MM.1S (cell line): ENCODE measurements at regions not wholly inside any gene's neighbourhood (a gene's known extent, or its start where the extent isn't known, plus 50 kb on each side); places are given as distances from the start of the nearest gene placed in this dataset.
"Not testable (repeated sequence)": the region's sequence is repeated elsewhere in the genome, so short reads cannot be mapped to it uniquely, and the experiment has no call there.

ENCODE experiments used
- DNase-seq: peaks from one replicate; pipeline ENCODE4 v3.0.0-alpha.2; 2015
- H2AFZ ChIP-seq: fragments of 300-600 bp; sonication (generic); 2 replicates; pipeline ENCODE4 v1.6.0; 2016; ENCODE audit warnings: antibody characterized with exemption, low read length
- H3F3A ChIP-seq: fragments of 300-600 bp; sonication (generic); 2 replicates; pipeline ENCODE4 v1.6.1; 2016; ENCODE audit warnings: mild to moderate bottlenecking, antibody characterized with exemption, low read length, moderate library complexity, mixed read lengths; ENCODE audit not compliant: insufficient read depth
- H3K27ac ChIP-seq: fragments of 300-600 bp; sonication (generic); 2 replicates; pipeline ENCODE4 v1.5.1; 2016; ENCODE audit warnings: mild to moderate bottlenecking, low read length
- H3K27me3 ChIP-seq: fragments of 300-600 bp; sonication (generic); replicated peaks from 2 replicates; pipeline ENCODE4 v1.6.0; 2016; ENCODE audit warnings: low read length; ENCODE audit not compliant: insufficient read depth
- H3K36me3 ChIP-seq: fragments of 300-600 bp; sonication (generic); replicated peaks from 2 replicates; pipeline ENCODE4 v1.6.1; 2016; ENCODE audit warnings: mild to moderate bottlenecking, low read length, mixed read lengths; ENCODE audit not compliant: insufficient read depth
- H3K4me1 ChIP-seq: fragments of 300-600 bp; sonication (generic); 2 replicates; pipeline ENCODE4 v1.6.1; 2016; ENCODE audit warnings: low read length, mixed read lengths
- H3K4me2 ChIP-seq: fragments of 300-600 bp; sonication (generic); 2 replicates; pipeline ENCODE4 v1.6.0; 2016; ENCODE audit warnings: low read depth, low read length
- H3K4me3 ChIP-seq: fragments of 300-600 bp; sonication (generic); 2 replicates; pipeline ENCODE4 v1.5.1; 2016; ENCODE audit warnings: low read length, mixed read lengths
- H3K79me2 ChIP-seq: fragments of 300-600 bp; sonication (generic); 2 replicates; pipeline ENCODE4 v1.6.1; 2016; ENCODE audit warnings: mixed run types, low read length, mixed read lengths
- H3K9ac ChIP-seq: fragments of 300-600 bp; sonication (generic); 2 replicates; pipeline ENCODE4 v1.6.1; 2016; ENCODE audit warnings: low read length, mixed read lengths
- H3K9me2 ChIP-seq: fragments of 300-600 bp; sonication (generic); replicated peaks from 2 replicates; pipeline ENCODE4 v1.6.1; 2016; ENCODE audit warnings: mild to moderate bottlenecking, low read length, mixed read lengths; ENCODE audit not compliant: insufficient read depth
- H3K9me3 ChIP-seq: fragments of 300-600 bp; sonication (generic); replicated peaks from 2 replicates; pipeline ENCODE4 v1.6.1; 2016; ENCODE audit warnings: mild to moderate bottlenecking, low read length, mixed read lengths; ENCODE audit not compliant: insufficient read depth
- H4K20me1 ChIP-seq: fragments of 300-600 bp; sonication (generic); 2 replicates; pipeline ENCODE4 v1.6.1; 2016; ENCODE audit warnings: mild to moderate bottlenecking, low read length, moderate library complexity, mixed read lengths; ENCODE audit not compliant: insufficient read depth
- CTCF ChIP-seq: fragments of 300-600 bp; sonication (generic); IDR thresholded peaks from 2 replicates; pipeline ENCODE4 v1.5.1; 2016; ENCODE audit warnings: antibody characterized with exemption, low read length, mixed read lengths
- EZH2 ChIP-seq: fragments of 300-600 bp; sonication (generic); optimal IDR thresholded peaks from 2 replicates; pipeline ENCODE3; 2017; ENCODE audit warnings: low read depth, mild to moderate bottlenecking, antibody characterized with exemption, low read length, mixed read lengths
- EZH2phosphoT487 ChIP-seq: fragments of 300-600 bp; sonication (generic); IDR thresholded peaks from 2 replicates; pipeline ENCODE4 v1.6.1; 2018; ENCODE audit warnings: antibody characterized with exemption, low read length

GRCh38 chr6:149140910-149141290 is 176.6 kb upstream of the TAB2 start:
- H3K9me2 ChIP-seq = no peaks in the 10 kb centered on the region
- no peaks in the 10 kb centered on the region for H4K20me1 ChIP-seq
- no peaks in the 10 kb centered on the region for H3K9me3 ChIP-seq
- H3K27me3 ChIP-seq = no peaks in the 10 kb centered on the region
- no peaks in the 10 kb centered on the region for H3K79me2 ChIP-seq
- H2AFZ ChIP-seq = no peak overlapping the region
- TF ChIP-seq EZH2 (no peak), EZH2phosphoT487 (no peak), CTCF (no peak)
- H3K4me2 ChIP-seq = no peak overlapping the region
- no peak for DNase-seq
- H3K4me3 ChIP-seq = no peak overlapping the region
- no peaks in the 10 kb centered on the region for H3K36me3 ChIP-seq
- H3K27ac ChIP-seq = no peak overlapping the region
- no peak overlapping the region for H3K9ac ChIP-seq
- no peaks in the 10 kb centered on the region for H3K4me1 ChIP-seq
- H3F3A ChIP-seq = no peaks in the 10 kb centered on the region

GRCh38 chr6:149142924-149143429 is 174.5 kb upstream of the TAB2 start:
- Histone ChIP-seq H3K9ac (no peak overlapping the region), H3K27ac (no peak overlapping the region), H3K79me2 (no peaks in the 10 kb centered on the region), H3K9me2 (no peaks in the 10 kb centered on the region), H3K27me3 (no peaks in the 10 kb centered on the region), H3K9me3 (no peaks in the 10 kb centered on the region), H4K20me1 (no peaks in the 10 kb centered on the region), H2AFZ (no peak overlapping the region), H3K36me3 (no peaks in the 10 kb centered on the region), H3K4me2 (no peak overlapping the region), H3K4me1 (no peaks in the 10 kb centered on the region), H3F3A (no peaks in the 10 kb centered on the region), H3K4me3 (no peak overlapping the region)
- no peak for TF ChIP-seq CTCF
- no peak for DNase-seq

GRCh38 chr6:149145800-149146199 is 171.7 kb upstream of the TAB2 start:
- H2AFZ ChIP-seq, H3K79me2 ChIP-seq, H3K9me3 ChIP-seq, H4K20me1 ChIP-seq, H3K36me3 ChIP-seq, H3K9me2 ChIP-seq, H3K4me2 ChIP-seq, H3K4me3 ChIP-seq, DNase-seq, H3K4me1 ChIP-seq, H3F3A ChIP-seq, H3K27ac ChIP-seq, H3K27me3 ChIP-seq, H3K9ac ChIP-seq: not testable (repeated sequence)

GRCh38 chr6:149147195-149147594 is 170.3 kb upstream of the TAB2 start:
- H3K4me3 ChIP-seq = no peak overlapping the region
- H3K36me3 ChIP-seq = no peaks in the 10 kb centered on the region
- TF ChIP-seq EZH2 (no peak), EZH2phosphoT487 (no peak), CTCF (no peak)
- no peaks in the 10 kb centered on the region for H3K4me1 ChIP-seq
- H4K20me1 ChIP-seq = no peaks in the 10 kb centered on the region
- H3K9me3 ChIP-seq = no peaks in the 10 kb centered on the region
- no peak overlapping the region for H3K4me2 ChIP-seq
- no peak overlapping the region for H2AFZ ChIP-seq
- DNase-seq = no peak
- no peaks in the 10 kb centered on the region for H3K27me3 ChIP-seq
- H3K27ac ChIP-seq = no peak overlapping the region
- H3K9ac ChIP-seq = no peak overlapping the region
- no peaks in the 10 kb centered on the region for H3K79me2 ChIP-seq
- H3K9me2 ChIP-seq = no peaks in the 10 kb centered on the region
- no peaks in the 10 kb centered on the region for H3F3A ChIP-seq
